Uterus (tissue), 3 donors: ENCODE measurements at regions not wholly inside any gene's neighbourhood (a gene's known extent, or its start where the extent isn't known, plus 50 kb on each side); places are given as distances from the start of the nearest gene placed in this dataset.

Experiments used
- DNase-seq, 2 donors: peaks; one replicate each; pipeline ENCODE4 v3.0.0-alpha.2; 2019 to 2020
- H3K27ac ChIP-seq, 2 donors: fragments of 200-600 bp; sonication (generic); 1 replicate in 1 of 2; 2 replicates in 1 of 2; pipeline ENCODE4 v1.5.1; 2016 to 2018
- H3K27me3 ChIP-seq, 2 donors: fragments of 200-600 bp; sonication (generic); one replicate each; pipeline ENCODE4 v1.5.1; 2018 to 2019; ENCODE audit warnings: control low read depth in 1 of 2
- H3K36me3 ChIP-seq, 2 donors: fragments of 200-600 bp; sonication (generic); one replicate each; pipeline ENCODE4 v1.5.1; 2019; ENCODE audit warnings: control low read depth in 1 of 2
- H3K4me1 ChIP-seq, 2 donors: fragments of 200-600 bp; sonication (generic); one replicate each; pipeline ENCODE4 v1.5.1; 2018 to 2019; ENCODE audit warnings: control low read depth in 1 of 2
- H3K4me3 ChIP-seq, 2 donors: fragments of 200-600 bp; sonication (generic); 1 replicate in 1 of 2; 2 replicates in 1 of 2; pipeline ENCODE4 v1.5.1; 2018 to 2019; ENCODE audit warnings: mild to moderate bottlenecking in 1 of 2
- H3K9me3 ChIP-seq, 2 donors: fragments of 200-600 bp; sonication (generic); one replicate each; pipeline ENCODE4 v1.5.1; 2019; ENCODE audit warnings: control low read depth in 1 of 2
- POLR2A ChIP-seq, 2 donors: fragments of 450-650 bp; IDR thresholded peaks; one replicate each; pipeline ENCODE4 v1.6.1; 2016; ENCODE audit warnings: antibody characterized with exemption in 2 of 2, mild to moderate bottlenecking in 1 of 2, moderate library complexity in 1 of 2
- intact Hi-C: fragments of 100-400 bp; cut with DNase I; formaldehyde crosslinking; loops from one replicate; pipeline ENCODE4 v1.15.1; 2023; ENCODE audit warnings: low total_unique reads
- TF ChIP-seq, protein P1 (sequence below), 4 experiments: fragments of 200-600 bp in 2 of 4; fragments of 450-650 bp in 2 of 4; sonication (generic) in 2 of 4; IDR thresholded peaks; one replicate each; pipeline ENCODE4 v1.5.1; 2016 to 2019; ENCODE audit warnings: antibody characterized with exemption in 4 of 4, mild to moderate bottlenecking in 2 of 4, moderate library complexity in 1 of 4
- donor health status: DM: yes; HTN: yes; CAD: no.

DNA sequence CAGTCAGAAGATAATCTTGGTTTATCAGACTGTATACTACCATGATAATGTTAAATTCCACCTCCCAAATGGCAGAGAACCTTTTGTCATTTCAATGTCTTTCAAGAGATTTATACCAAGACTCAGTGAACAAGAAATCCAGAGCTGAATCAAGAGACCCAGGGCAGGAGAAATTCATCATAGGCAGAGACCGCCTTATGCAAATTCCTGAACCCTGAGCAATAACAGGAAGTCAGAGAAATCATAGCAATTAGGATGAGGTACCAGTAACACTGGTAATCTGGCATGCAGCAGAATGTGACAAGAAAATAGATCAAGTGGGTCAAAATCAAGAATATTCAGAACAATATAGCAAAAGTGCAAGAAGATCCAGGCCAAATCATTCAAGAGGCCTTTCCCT lies 412.4 kb upstream of the LRATD1 start:
- H3K4me1 ChIP-seq, result no peaks in the 10 kb centered on the region
- no peak overlapping the region for H3K4me3 ChIP-seq
- H3K27ac ChIP-seq, result no peak overlapping the region
- DNase-seq, result no peak
- intact Hi-C loops, result no loop called here
- no peaks in the 10 kb centered on the region for H3K27me3 ChIP-seq
- no peak for TF ChIP-seq POLR2A (IDR thresholded peaks at IDR 0.05)
- TF ChIP-seq, protein P1, sequence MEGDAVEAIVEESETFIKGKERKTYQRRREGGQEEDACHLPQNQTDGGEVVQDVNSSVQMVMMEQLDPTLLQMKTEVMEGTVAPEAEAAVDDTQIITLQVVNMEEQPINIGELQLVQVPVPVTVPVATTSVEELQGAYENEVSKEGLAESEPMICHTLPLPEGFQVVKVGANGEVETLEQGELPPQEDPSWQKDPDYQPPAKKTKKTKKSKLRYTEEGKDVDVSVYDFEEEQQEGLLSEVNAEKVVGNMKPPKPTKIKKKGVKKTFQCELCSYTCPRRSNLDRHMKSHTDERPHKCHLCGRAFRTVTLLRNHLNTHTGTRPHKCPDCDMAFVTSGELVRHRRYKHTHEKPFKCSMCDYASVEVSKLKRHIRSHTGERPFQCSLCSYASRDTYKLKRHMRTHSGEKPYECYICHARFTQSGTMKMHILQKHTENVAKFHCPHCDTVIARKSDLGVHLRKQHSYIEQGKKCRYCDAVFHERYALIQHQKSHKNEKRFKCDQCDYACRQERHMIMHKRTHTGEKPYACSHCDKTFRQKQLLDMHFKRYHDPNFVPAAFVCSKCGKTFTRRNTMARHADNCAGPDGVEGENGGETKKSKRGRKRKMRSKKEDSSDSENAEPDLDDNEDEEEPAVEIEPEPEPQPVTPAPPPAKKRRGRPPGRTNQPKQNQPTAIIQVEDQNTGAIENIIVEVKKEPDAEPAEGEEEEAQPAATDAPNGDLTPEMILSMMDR (IDR thresholded peaks at IDR 0.05), result no peak
- H3K9me3 ChIP-seq, result no peaks in the 10 kb centered on the region
- no peaks in the 10 kb centered on the region for H3K36me3 ChIP-seq

DNA sequence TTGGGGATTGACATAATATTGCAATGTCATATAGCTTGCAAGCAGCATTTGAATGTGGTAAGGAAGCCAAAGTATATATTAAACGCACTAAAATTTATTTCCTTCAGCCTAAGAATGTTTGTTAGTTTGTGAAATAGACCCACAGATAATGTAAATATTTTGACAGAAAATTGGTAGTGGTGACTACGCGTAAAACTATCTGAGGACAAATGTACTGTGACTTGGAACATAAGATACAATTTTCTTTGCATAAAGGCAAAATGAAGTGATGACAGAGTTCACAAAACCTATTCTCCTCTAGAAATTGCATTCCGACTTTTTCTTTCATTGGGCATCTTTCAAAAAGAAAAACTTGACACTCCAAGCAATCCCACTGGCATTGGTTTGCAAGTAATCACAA lies 411.1 kb upstream of the LRATD1 start:
- Histone ChIP-seq H3K4me1 (no peaks in the 10 kb centered on the region), H3K27me3 (no peaks in the 10 kb centered on the region), H3K4me3 (no peak overlapping the region), H3K27ac (no peak overlapping the region), H3K9me3 (no peaks in the 10 kb centered on the region), H3K36me3 (no peaks in the 10 kb centered on the region)
- DNase-seq, result no peak
- TF ChIP-seq, protein P1 (IDR thresholded peaks at IDR 0.05), result no peak
- no peak for TF ChIP-seq POLR2A (IDR thresholded peaks at IDR 0.05)
- intact Hi-C loops, result no loop called here

DNA sequence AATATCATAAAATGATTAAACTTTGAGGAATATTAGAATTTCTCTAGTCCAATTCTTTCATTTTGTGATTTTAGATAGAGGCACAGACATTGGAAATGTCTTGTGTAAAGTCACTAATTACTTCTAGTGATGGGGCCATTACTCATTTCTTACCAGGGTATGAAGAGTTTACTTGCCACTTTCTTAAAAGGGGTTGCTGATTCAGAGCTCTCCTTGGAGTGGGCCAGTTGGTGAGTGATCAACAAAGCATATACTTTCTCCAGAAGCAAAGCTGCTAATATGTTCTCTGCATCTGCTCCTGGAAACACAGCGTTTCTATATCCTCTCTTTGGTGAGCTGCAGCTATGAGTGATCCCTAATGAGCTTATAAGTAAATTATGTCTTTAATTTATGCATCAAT lies 408.9 kb upstream of the LRATD1 start:
- intact Hi-C loops, result no loop called here
- H3K4me3 ChIP-seq, result no peak overlapping the region
- H3K4me1 ChIP-seq, result no peaks in the 10 kb centered on the region
- TF ChIP-seq POLR2A (IDR thresholded peaks at IDR 0.05), result no peak
- TF ChIP-seq, protein P1 (IDR thresholded peaks at IDR 0.05), result no peak
- no peak overlapping the region for H3K27ac ChIP-seq
- no peaks in the 10 kb centered on the region for H3K27me3 ChIP-seq
- no peaks in the 10 kb centered on the region for H3K36me3 ChIP-seq
- no peaks in the 10 kb centered on the region for H3K9me3 ChIP-seq
- DNase-seq, result no peak

DNA sequence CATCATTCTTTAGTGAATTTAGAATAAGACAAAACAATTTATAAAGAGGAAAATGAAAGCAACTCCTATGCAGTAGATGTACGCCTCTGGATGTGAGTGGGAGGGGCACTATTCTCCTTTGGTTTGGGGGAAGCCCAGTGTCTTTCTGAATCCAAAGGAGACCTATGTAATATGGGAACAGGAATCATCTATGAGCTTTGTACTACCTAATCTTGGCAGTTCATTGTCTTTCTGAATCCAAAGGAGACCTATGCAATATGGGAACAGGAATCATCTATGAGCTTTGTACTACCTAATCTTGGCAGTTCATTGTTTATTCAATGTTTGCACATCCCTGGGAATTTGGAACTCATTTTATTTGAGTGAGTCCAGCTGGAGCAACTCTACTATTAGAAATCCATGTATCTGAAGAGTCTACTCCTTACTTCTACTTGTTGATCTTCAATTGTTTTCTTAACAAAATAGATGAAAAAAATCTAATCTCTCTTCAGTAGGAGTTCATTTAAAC lies 401.1 kb upstream of the LRATD1 start:
- Histone ChIP-seq H3K4me1 (no peaks in the 10 kb centered on the region), H3K9me3 (no peaks in the 10 kb centered on the region), H3K27me3 (no peaks in the 10 kb centered on the region), H3K27ac (no peak overlapping the region), H3K4me3 (no peak overlapping the region), H3K36me3 (no peaks in the 10 kb centered on the region)
- TF ChIP-seq, protein P1 (IDR thresholded peaks at IDR 0.05), result no peak
- no peak for TF ChIP-seq POLR2A (IDR thresholded peaks at IDR 0.05)
- no peak for DNase-seq
- intact Hi-C loops, result no loop called here

DNA sequence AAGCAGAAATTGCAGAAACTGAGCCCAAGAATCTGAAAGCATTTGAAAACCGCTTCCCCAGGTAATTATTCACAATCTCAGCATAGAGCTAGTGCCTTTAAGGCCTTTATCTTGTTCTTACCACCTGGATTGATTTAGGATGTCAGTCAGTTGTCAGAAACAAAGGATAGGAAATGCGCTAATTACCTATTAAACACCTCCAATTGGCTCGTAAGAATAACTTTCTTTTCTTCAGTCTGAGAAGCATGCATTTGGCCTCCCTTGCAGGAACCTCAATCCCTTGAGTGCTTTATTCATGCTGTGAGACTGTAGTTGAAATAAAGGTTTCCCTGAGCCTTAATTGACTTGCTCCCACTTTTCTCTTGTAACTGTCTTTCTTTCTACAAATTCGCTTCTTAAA lies 400.3 kb upstream of the LRATD1 start:
- Histone ChIP-seq H3K4me3 (no peak overlapping the region), H3K27me3 (no peaks in the 10 kb centered on the region), H3K27ac (no peak overlapping the region), H3K36me3 (no peaks in the 10 kb centered on the region), H3K4me1 (no peaks in the 10 kb centered on the region), H3K9me3 (no peaks in the 10 kb centered on the region)
- TF ChIP-seq POLR2A (IDR thresholded peaks at IDR 0.05), result no peak
- TF ChIP-seq, protein P1 (IDR thresholded peaks at IDR 0.05), result no peak
- DNase-seq, result no peak
- intact Hi-C loops, result no loop called here
